T-helper 9 cell (primary cell): ENCODE measurements at regions not wholly inside any gene's neighbourhood (a gene's known extent, or its start where the extent isn't known, plus 50 kb on each side); places are given as distances from the start of the nearest gene placed in this dataset.

ENCODE experiments used
- DNase-seq: peaks from one replicate; pipeline ENCODE4 v3.0.0-alpha.2; 2020

- no peak for DNase-seq
Observed at GRCh38 chr4:111761531-111761930, 383.7 kb upstream of the FAM241A start.

- no peak for DNase-seq
Observed at GRCh38 chr4:111770514-111770913, 374.7 kb upstream of the FAM241A start.

GRCh38 chr4:111773858-111774257 is 371.4 kb upstream of the FAM241A start:
- DNase-seq = no peak

GRCh38 chr4:111775556-111776297 is 369.5 kb upstream of the FAM241A start:
- DNase-seq = no peak

GRCh38 chr4:111776561-111776960 is 368.7 kb upstream of the FAM241A start:
- DNase-seq = no peak

GRCh38 chr4:111778543-111778942 is 366.7 kb upstream of the FAM241A start:
- DNase-seq = no peak

GRCh38 chr4:111780965-111781364 is 364.3 kb upstream of the FAM241A start:
- no peak for DNase-seq

- no peak for DNase-seq
Observed at GRCh38 chr4:111781611-111782010, 363.6 kb upstream of the FAM241A start.

GRCh38 chr4:111788099-111788498 is 357.2 kb upstream of the FAM241A start:
- DNase-seq = no peak

- DNase-seq = no peak
Observed at GRCh38 chr4:111789901-111790640, 355.2 kb upstream of the FAM241A start.

GRCh38 chr4:111792632-111793031 is 352.6 kb upstream of the FAM241A start:
- no peak for DNase-seq

GRCh38 chr4:111793433-111794091 is 351.7 kb upstream of the FAM241A start:
- DNase-seq = no peak

GRCh38 chr4:111797455-111798163 is 347.6 kb upstream of the FAM241A start:
- DNase-seq = no peak

- no peak for DNase-seq
Observed at GRCh38 chr4:111798840-111799239, 346.4 kb upstream of the FAM241A start.

GRCh38 chr4:111800551-111800950 is 344.7 kb upstream of the FAM241A start:
- DNase-seq = no peak

GRCh38 chr4:111802191-111802590 is 343.1 kb upstream of the FAM241A start:
- no peak for DNase-seq

GRCh38 chr4:111806331-111806730 is 338.9 kb upstream of the FAM241A start:
- DNase-seq = no peak

- no peak for DNase-seq
Observed at GRCh38 chr4:111807576-111807975, 337.7 kb upstream of the FAM241A start.

GRCh38 chr4:111808174-111808573 is 337.1 kb upstream of the FAM241A start:
- no peak for DNase-seq

- no peak for DNase-seq
Observed at GRCh38 chr4:111811661-111812060, 333.6 kb upstream of the FAM241A start.

- DNase-seq = no peak
Observed at GRCh38 chr4:111812114-111812513, 333.1 kb upstream of the FAM241A start.

GRCh38 chr4:111812760-111813159 is 332.5 kb upstream of the FAM241A start:
- no peak for DNase-seq

- DNase-seq = no peak
Observed at GRCh38 chr4:111813555-111814140, 331.6 kb upstream of the FAM241A start.
